Anterior cingulate cortex (tissue), 58 donors: ENCODE measurements at regions not wholly inside any gene's neighbourhood (a gene's known extent, or its start where the extent isn't known, plus 50 kb on each side); places are given as distances from the start of the nearest gene placed in this dataset.

Experiments used
- DNase-seq, 58 donors: peaks; one replicate each; lab custom pipeline; 2025; lab: John Stamatoyannopoulos, UW

GRCh38 chr5:174306345-174307030 is 261.0 kb downstream of the NSG2 start:
- DNase-seq = no peak

GRCh38 chr5:174307031-174307408 is 261.5 kb downstream of the NSG2 start:
- peak in 3 of 58 donors; percentile 10 to 23 (median 19) for DNase-seq

- DNase-seq = no peak
Observed at GRCh38 chr5:174307656-174308271, 262.3 kb downstream of the NSG2 start.

GRCh38 chr5:174309131-174309795 is 263.8 kb downstream of the NSG2 start:
- no peak for DNase-seq

GRCh38 chr5:174310243-174310642 is 264.7 kb downstream of the NSG2 start:
- DNase-seq = no peak

- DNase-seq = no peak
Observed at GRCh38 chr5:174310706-174311105, 265.2 kb downstream of the NSG2 start.

GRCh38 chr5:174311121-174311520 is 265.6 kb downstream of the NSG2 start:
- DNase-seq = peak in 1 of 58 donors; percentile 27

- DNase-seq = peak in 56 of 58 donors; percentile 13 to 84 (median 60)
Observed at GRCh38 chr5:174311531-174312269, 266.2 kb downstream of the NSG2 start.

GRCh38 chr5:174312270-174312617 is 266.7 kb downstream of the NSG2 start:
- DNase-seq = no peak

GRCh38 chr5:174312641-174313040 is 267.1 kb downstream of the NSG2 start:
- no peak for DNase-seq

GRCh38 chr5:174313615-174314014 is 268.1 kb downstream of the NSG2 start:
- no peak for DNase-seq

GRCh38 chr5:174314261-174314660 is 268.8 kb downstream of the NSG2 start:
- DNase-seq = no peak

- DNase-seq = no peak
Observed at GRCh38 chr5:174315471-174315870, 270.0 kb downstream of the NSG2 start.

- DNase-seq = no peak
Observed at GRCh38 chr5:174315871-174316270, 270.4 kb downstream of the NSG2 start.

GRCh38 chr5:174316326-174316725 is 270.8 kb downstream of the NSG2 start:
- DNase-seq = no peak

- DNase-seq = peak in 52 of 58 donors; percentile 13 to 74 (median 40)
Observed at GRCh38 chr5:174317256-174317894, 271.9 kb downstream of the NSG2 start.

- no peak for DNase-seq
Observed at GRCh38 chr5:174318578-174318977, 273.1 kb downstream of the NSG2 start.

GRCh38 chr5:174319551-174319950 is 274.0 kb downstream of the NSG2 start:
- DNase-seq = no peak

- DNase-seq = no peak
Observed at GRCh38 chr5:174320051-174320450, 274.5 kb downstream of the NSG2 start.

GRCh38 chr5:174323878-174324281 is 278.4 kb downstream of the NSG2 start:
- DNase-seq = peak in 38 of 58 donors; percentile 5 to 69 (median 32)

GRCh38 chr5:174324680-174325079 is 279.2 kb downstream of the NSG2 start:
- no peak for DNase-seq
